Fibroblast of mammary gland (primary cell): ENCODE measurements at regions not wholly inside any gene's neighbourhood (a gene's known extent, or its start where the extent isn't known, plus 50 kb on each side); places are given as distances from the start of the nearest gene placed in this dataset.

ENCODE experiments used
- DNase-seq: peaks from one replicate; pipeline ENCODE4 v3.0.0-alpha.2; 2010; ENCODE audit warnings: low read depth
- H3K4me3 ChIP-seq: 2 replicates; pipeline ENCODE4 v1.5.1; 2011; ENCODE audit warnings: low read depth, mild to moderate bottlenecking, low read length, moderate library complexity; ENCODE audit not compliant: control insufficient read depth
- TF ChIP-seq, protein P1 (sequence below): conservative IDR thresholded peaks from 2 replicates; pipeline ENCODE4 v1.5.1; 2011; ENCODE audit warnings: low read depth, low read length, inconsistent platforms; ENCODE audit not compliant: control insufficient read depth, insufficient read depth

- TF ChIP-seq, protein P1, sequence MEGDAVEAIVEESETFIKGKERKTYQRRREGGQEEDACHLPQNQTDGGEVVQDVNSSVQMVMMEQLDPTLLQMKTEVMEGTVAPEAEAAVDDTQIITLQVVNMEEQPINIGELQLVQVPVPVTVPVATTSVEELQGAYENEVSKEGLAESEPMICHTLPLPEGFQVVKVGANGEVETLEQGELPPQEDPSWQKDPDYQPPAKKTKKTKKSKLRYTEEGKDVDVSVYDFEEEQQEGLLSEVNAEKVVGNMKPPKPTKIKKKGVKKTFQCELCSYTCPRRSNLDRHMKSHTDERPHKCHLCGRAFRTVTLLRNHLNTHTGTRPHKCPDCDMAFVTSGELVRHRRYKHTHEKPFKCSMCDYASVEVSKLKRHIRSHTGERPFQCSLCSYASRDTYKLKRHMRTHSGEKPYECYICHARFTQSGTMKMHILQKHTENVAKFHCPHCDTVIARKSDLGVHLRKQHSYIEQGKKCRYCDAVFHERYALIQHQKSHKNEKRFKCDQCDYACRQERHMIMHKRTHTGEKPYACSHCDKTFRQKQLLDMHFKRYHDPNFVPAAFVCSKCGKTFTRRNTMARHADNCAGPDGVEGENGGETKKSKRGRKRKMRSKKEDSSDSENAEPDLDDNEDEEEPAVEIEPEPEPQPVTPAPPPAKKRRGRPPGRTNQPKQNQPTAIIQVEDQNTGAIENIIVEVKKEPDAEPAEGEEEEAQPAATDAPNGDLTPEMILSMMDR: no peak
- H3K4me3 ChIP-seq: no peak overlapping the region
- no peak for DNase-seq
These were observed 447.1 kb downstream of the MID1IP1 start for GRCh38 chrX:39248330-39248729.

GRCh38 chrX:39249999-39250398, 448.7 kb downstream of the MID1IP1 start:
- H3K4me3 ChIP-seq: no peak overlapping the region
- no peak for DNase-seq
- TF ChIP-seq, protein P1: no peak

DNA sequence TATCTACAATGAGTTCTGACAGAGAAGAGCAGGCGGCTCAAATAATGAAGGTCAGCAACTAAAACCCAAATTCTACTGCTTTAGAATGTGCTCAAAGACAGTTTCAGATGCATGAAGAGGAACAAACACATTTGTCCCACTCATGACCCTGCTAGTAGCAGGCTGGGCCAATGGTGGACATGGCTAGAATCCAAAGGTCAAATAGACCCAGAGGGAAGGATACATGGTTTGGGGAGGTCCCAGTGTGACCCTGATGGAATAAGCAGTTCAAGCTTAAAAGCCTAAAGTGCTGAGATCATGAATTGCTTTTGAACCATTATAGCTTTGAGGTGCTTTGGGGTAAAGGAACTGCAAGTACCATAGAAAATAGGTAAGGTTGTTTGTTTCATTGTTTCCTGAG, 450.7 kb downstream of the MID1IP1 start:
- no peak for DNase-seq
- H3K4me3 ChIP-seq: no peak overlapping the region
- TF ChIP-seq, protein P1: no peak

GRCh38 chrX:39253551-39253950, 452.3 kb downstream of the MID1IP1 start:
- H3K4me3 ChIP-seq: no peak overlapping the region
- no peak for DNase-seq
- TF ChIP-seq, protein P1: no peak

- no peak for DNase-seq
- TF ChIP-seq, protein P1: no peak
- no peak overlapping the region for H3K4me3 ChIP-seq
These were observed 457.1 kb downstream of the MID1IP1 start for GRCh38 chrX:39258331-39258730.

- no peak overlapping the region for H3K4me3 ChIP-seq
- TF ChIP-seq, protein P1: no peak
- DNase-seq: peak; percentile 46
These were observed 459.7 kb downstream of the MID1IP1 start for GRCh38 chrX:39260965-39261364.

DNA sequence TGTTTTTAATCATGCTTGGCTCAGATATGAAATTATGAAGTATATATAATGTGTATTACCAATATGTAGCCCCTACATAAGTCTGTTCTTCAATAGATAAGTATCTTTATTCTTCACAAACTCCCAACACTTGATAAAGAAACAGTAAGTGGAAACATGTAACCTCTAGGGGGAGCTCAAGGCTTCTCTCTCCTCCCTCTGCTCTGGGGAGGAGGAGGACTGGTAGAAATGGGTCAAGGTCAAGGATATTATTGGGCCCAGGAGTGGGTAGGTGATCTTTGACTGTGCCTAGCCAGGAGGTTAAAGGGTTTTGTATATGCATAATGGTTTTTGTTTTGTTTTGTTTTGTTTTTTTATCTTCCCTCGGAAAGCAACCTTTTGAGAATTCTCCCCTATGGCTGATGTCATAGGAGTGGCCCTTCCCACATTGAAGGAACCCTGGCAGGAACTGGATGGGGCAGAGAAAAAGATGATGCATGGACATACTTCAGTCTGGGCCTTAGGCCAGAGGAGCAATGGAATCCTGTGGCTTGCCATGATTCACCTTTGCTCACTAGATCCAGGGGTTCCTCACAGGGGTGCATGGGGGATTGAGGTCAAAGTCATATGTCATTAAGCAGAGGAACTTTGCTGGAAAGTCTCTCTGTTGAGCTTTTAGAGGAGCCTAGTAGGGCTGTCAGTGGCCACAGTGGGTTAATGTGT, 460.3 kb downstream of the MID1IP1 start:
- peak; percentile 68 for DNase-seq
- TF ChIP-seq, protein P1: peak; percentile 55
- no peak overlapping the region for H3K4me3 ChIP-seq
